PC-9 (cell line): ENCODE measurements at regions not wholly inside any gene's neighbourhood (a gene's known extent, or its start where the extent isn't known, plus 50 kb on each side); places are given as distances from the start of the nearest gene placed in this dataset.

Experiments
- BruUV-seq: library from RNA; stranded (reverse); fragments of 400-500 nt; replicated peaks from 2 replicates; lab custom pipeline; 2021; lab: Mats Ljungman, UMichigan
- CTCF ChIA-PET: fragments of 300-600 bp; sonication (Branson Sonifier 250); formaldehyde crosslinking; loops from one replicate; lab custom pipeline; 2022; ENCODE audit warnings: antibody characterized with exemption; lab: Charles Lee
- POLR2A ChIA-PET: fragments of 300-600 bp; sonication (Branson Sonifier 250); formaldehyde crosslinking; loops from one replicate; lab custom pipeline; 2022; ENCODE audit warnings: antibody characterized with exemption; ENCODE audit not compliant: unreplicated experiment; lab: Charles Lee
- DNase-seq, 2 experiments: peaks; one replicate each; pipeline versions ENCODE4 v3.0.0 to v3.0.0-alpha.2; 2015 to 2022; ENCODE audit warnings: mixed read lengths in 1 of 2
- H2AFZ ChIP-seq: fragments of 200-600 bp; sonication (generic); 2 replicates; pipeline ENCODE4 v1.8.1; 2017; ENCODE audit warnings: antibody characterized with exemption
- H3F3A ChIP-seq: fragments of 200-600 bp; sonication (generic); 2 replicates; pipeline ENCODE4 v1.8.1; 2017; ENCODE audit warnings: antibody characterized with exemption, mild to moderate bottlenecking, low read depth; ENCODE audit not compliant: insufficient read depth
- H3K27ac ChIP-seq: fragments of 200-600 bp; sonication (generic); 2 replicates; pipeline ENCODE4 v1.6.1; 2016; ENCODE audit warnings: mixed run types
- H3K27me3 ChIP-seq: fragments of 200-600 bp; sonication (generic); 2 replicates; pipeline ENCODE4 v1.6.1; 2016; ENCODE audit warnings: low read depth, mixed run types; ENCODE audit not compliant: insufficient read depth
- H3K36me3 ChIP-seq: fragments of 200-600 bp; sonication (generic); 2 replicates; pipeline ENCODE4 v1.6.1; 2016; ENCODE audit warnings: low read depth, mixed run types
- H3K4me1 ChIP-seq: fragments of 200-600 bp; sonication (generic); replicated peaks from 2 replicates; pipeline ENCODE4 v1.6.1; 2016; ENCODE audit warnings: mixed run types; ENCODE audit not compliant: insufficient read depth
- H3K4me2 ChIP-seq: fragments of 200-600 bp; sonication (generic); 2 replicates; pipeline ENCODE4 v1.6.1; 2017; ENCODE audit warnings: mixed run types
- H3K4me3 ChIP-seq: fragments of 200-600 bp; sonication (generic); 2 replicates; pipeline ENCODE4 v1.6.1; 2016; ENCODE audit warnings: mixed run types
- H3K79me2 ChIP-seq: fragments of 200-600 bp; sonication (generic); 2 replicates; pipeline ENCODE4 v1.6.1; 2017; ENCODE audit warnings: low read depth, mixed run types
- H3K9me2 ChIP-seq: fragments of 200-600 bp; sonication (generic); 2 replicates; pipeline ENCODE4 v1.8.1; 2017; ENCODE audit warnings: mild to moderate bottlenecking; ENCODE audit not compliant: insufficient read depth
- H3K9me3 ChIP-seq: fragments of 200-600 bp; sonication (generic); 2 replicates; pipeline ENCODE4 v1.8.1; 2016; ENCODE audit warnings: low read depth; ENCODE audit not compliant: insufficient read depth
- H4K20me1 ChIP-seq: fragments of 200-600 bp; sonication (generic); 2 replicates; pipeline ENCODE4 v1.8.1; 2017; ENCODE audit not compliant: insufficient read depth
- CTCF ChIP-seq: fragments of 200-600 bp; sonication (generic); conservative IDR thresholded peaks from 2 replicates; pipeline ENCODE4 v1.6.1; 2017; ENCODE audit warnings: mixed run types, antibody characterized with exemption, mild to moderate bottlenecking, moderate library complexity
- EZH2 ChIP-seq: fragments of 200-600 bp; sonication (generic); IDR thresholded peaks from 2 replicates; pipeline ENCODE4 v1.8.0; 2017; ENCODE audit warnings: antibody characterized with exemption, low read depth
- intact Hi-C: fragments of 100-400 bp; cut with micrococcal nuclease; formaldehyde crosslinking; loops from one replicate; pipeline ENCODE4 v1.10.0; 2022; ENCODE audit not compliant: unreplicated experiment

- H3K27me3 ChIP-seq: no peaks in the 10 kb centered on the region
- no peaks in the 10 kb centered on the region for H3F3A ChIP-seq
- H3K4me1 ChIP-seq: no peaks in the 10 kb centered on the region
- H3K27ac ChIP-seq: no peak overlapping the region
- no peaks in the 10 kb centered on the region for H3K9me3 ChIP-seq
- no peak overlapping the region for H2AFZ ChIP-seq
- H3K4me3 ChIP-seq: no peak overlapping the region
- peak in 1 of 2 experiments; percentile 1 for DNase-seq
- no peaks in the 10 kb centered on the region for H3K36me3 ChIP-seq
- TF ChIP-seq CTCF (no peak), EZH2 (no peak)
- H3K79me2 ChIP-seq: no peaks in the 10 kb centered on the region
- no TSS peak for BruUV-seq
- POLR2A ChIA-PET: no interaction called here
- no peak overlapping the region for H3K4me2 ChIP-seq
- CTCF ChIA-PET: no interaction called here
- intact Hi-C loops: no loop called here
- no peaks in the 10 kb centered on the region for H4K20me1 ChIP-seq
- no peaks in the 10 kb centered on the region for H3K9me2 ChIP-seq
These were observed 84.6 kb upstream of the FREM2 start for GRCh38 chr13:38602266-38602665.

DNA sequence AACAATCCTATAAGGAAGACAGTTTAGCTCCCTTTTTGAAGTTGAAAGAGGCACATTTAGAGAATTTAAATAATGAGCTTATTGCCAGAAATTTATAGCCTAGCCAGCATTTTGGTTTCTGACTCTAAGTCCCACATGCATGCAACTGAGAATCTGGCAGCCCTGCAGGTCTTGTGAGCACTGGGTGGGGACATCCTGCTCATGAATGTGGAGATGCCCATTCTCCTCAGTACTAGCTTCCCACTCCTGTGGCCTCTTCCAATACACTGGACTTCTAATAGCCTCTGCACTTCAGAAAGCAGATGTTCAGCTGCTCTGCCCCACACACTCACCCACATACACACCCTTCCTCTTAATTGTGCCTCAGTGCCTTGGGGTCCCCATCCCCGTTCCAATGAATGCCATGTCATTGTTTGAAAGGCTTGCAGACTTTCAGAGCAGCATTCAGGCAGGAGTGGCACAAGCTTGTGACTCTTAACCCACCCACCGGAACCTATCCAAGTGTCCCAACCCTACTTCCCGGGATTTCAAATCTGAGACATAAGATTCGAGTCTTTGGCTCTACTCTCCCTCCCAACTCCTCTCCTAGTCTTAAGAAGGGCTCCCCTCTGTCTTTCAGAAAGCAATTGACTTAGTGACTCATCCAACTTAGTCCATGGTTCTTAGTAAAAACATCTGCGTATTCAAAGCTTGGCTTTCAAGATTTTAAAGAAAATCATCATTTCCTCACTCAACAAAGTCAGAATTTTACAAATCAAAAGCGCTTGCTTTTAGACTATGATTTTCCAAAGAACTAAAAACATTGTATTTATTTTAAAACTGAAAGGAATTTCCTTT, 80.0 kb upstream of the FREM2 start:
- H3F3A ChIP-seq: no peaks in the 10 kb centered on the region
- no peaks in the 10 kb centered on the region for H4K20me1 ChIP-seq
- H3K27me3 ChIP-seq: no peaks in the 10 kb centered on the region
- ChIA-PET CTCF (no interaction called here), POLR2A (no interaction called here)
- H3K4me1 ChIP-seq: no peaks in the 10 kb centered on the region
- H3K36me3 ChIP-seq: no peaks in the 10 kb centered on the region
- no peaks in the 10 kb centered on the region for H3K9me3 ChIP-seq
- H3K4me2 ChIP-seq: no peak overlapping the region
- no peak for DNase-seq
- TF ChIP-seq CTCF (no peak), EZH2 (no peak)
- no peak overlapping the region for H3K27ac ChIP-seq
- BruUV-seq: no TSS peak
- no peak overlapping the region for H3K4me3 ChIP-seq
- H3K9me2 ChIP-seq: no peaks in the 10 kb centered on the region
- no peak overlapping the region for H2AFZ ChIP-seq
- intact Hi-C loops: no loop called here
- no peaks in the 10 kb centered on the region for H3K79me2 ChIP-seq

- H3K9me2 ChIP-seq: no peaks in the 10 kb centered on the region; the same call in 1 of the 2 replicates
- intact Hi-C loops: no loop called here
- H3K4me3 ChIP-seq: no peak overlapping the region
- no peaks in the 10 kb centered on the region for H3K36me3 ChIP-seq
- no peak overlapping the region for H2AFZ ChIP-seq
- ChIA-PET POLR2A (no interaction called here), CTCF (no interaction called here)
- H3K27me3 ChIP-seq: no peaks in the 10 kb centered on the region
- H3K4me1 ChIP-seq: no peaks in the 10 kb centered on the region
- no peak overlapping the region for H3K27ac ChIP-seq
- no peaks in the 10 kb centered on the region for H3F3A ChIP-seq
- no peaks in the 10 kb centered on the region for H4K20me1 ChIP-seq
- TF ChIP-seq CTCF (no peak), EZH2 (no peak)
- no peak overlapping the region for H3K4me2 ChIP-seq
- no TSS peak for BruUV-seq
- no peak for DNase-seq
- no peaks in the 10 kb centered on the region for H3K79me2 ChIP-seq
- H3K9me3 ChIP-seq: no peaks in the 10 kb centered on the region
These were observed 68.9 kb upstream of the FREM2 start for GRCh38 chr13:38617936-38618335.
